ENCODE measurements at regions not wholly inside any gene's neighbourhood (a gene's known extent, or its start where the extent isn't known, plus 50 kb on each side); places are given as distances from the start of the nearest gene placed in this dataset.

DNA sequence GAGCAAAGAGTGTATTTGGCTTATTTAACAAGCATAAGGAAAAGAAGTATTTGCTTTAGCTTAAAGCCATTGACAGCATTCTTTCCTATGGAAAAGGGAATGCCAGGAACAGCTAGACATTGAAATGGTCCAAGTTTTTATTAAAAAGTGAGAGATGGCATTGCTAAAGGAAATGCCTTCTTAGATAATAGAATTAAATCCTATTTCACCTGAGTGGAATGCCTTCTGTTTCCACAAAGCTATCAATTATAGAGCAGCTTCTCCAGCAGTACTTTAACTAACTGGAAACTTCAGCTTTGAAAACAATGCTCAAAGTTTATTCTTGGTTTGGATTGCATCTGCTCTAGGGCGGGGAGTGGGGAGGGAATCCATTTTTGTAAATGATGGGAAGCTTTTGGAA is 85.1 kb upstream of the CNKSR3 start:
- Histone ChIP-seq H3K4me3 (ENCODE audit: control insufficient read depth in 2 of 3, extremely low read depth in 1 of 3, insufficient read depth in 2 of 3, low read depth in 1 of 3, low read length in 3 of 3) (no peak overlapping the region), H2AFZ (ENCODE audit: control insufficient read depth, low read length) (no peak overlapping the region), H4K20me1 (ENCODE audit: control insufficient read depth, extremely low read depth, insufficient read depth, low read length) (no peaks in the 10 kb centered on the region), H3K36me3 (ENCODE audit: control insufficient read depth in 2 of 2, extremely low read depth in 1 of 2, insufficient read depth in 2 of 2, low read length in 2 of 2) (no peaks in the 10 kb centered on the region), H3K9ac (ENCODE audit: control insufficient read depth, extremely low read depth, insufficient read depth, low read length) (no peak overlapping the region), H3K79me2 (ENCODE audit: control insufficient read depth, insufficient read depth, low read length) (no peaks in the 10 kb centered on the region), H3K27me3 (ENCODE audit: control insufficient read depth, extremely low read depth, insufficient read depth, low read length) (no peaks in the 10 kb centered on the region), H3K4me2 (ENCODE audit: control insufficient read depth, extremely low read depth, insufficient read depth, low read depth, low read length) (no peak overlapping the region), H3K27ac (ENCODE audit: control insufficient read depth, insufficient read depth, low read length) (no peak overlapping the region), H3K9me1 (ENCODE audit: control insufficient read depth, extremely low read depth, insufficient read depth, low read length) (no peaks in the 10 kb centered on the region), H3K9me3 (ENCODE audit: control insufficient read depth, low read depth, low read length) (no peaks in the 10 kb centered on the region), H3K4me1 (ENCODE audit: control insufficient read depth, extremely low read depth, insufficient read depth, low read length) (no peaks in the 10 kb centered on the region)
- dilution Hi-C loops (cut with MboI; ENCODE audit: extremely low pct_ligation_motif_present, low sequenced_read_pairs): no loop called here
- no peak for FAIRE-seq
- no peak for TF ChIP-seq EZH2 (IDR thresholded peaks at IDR 0.05; ENCODE audit: low read length)
- TF ChIP-seq, protein P1, sequence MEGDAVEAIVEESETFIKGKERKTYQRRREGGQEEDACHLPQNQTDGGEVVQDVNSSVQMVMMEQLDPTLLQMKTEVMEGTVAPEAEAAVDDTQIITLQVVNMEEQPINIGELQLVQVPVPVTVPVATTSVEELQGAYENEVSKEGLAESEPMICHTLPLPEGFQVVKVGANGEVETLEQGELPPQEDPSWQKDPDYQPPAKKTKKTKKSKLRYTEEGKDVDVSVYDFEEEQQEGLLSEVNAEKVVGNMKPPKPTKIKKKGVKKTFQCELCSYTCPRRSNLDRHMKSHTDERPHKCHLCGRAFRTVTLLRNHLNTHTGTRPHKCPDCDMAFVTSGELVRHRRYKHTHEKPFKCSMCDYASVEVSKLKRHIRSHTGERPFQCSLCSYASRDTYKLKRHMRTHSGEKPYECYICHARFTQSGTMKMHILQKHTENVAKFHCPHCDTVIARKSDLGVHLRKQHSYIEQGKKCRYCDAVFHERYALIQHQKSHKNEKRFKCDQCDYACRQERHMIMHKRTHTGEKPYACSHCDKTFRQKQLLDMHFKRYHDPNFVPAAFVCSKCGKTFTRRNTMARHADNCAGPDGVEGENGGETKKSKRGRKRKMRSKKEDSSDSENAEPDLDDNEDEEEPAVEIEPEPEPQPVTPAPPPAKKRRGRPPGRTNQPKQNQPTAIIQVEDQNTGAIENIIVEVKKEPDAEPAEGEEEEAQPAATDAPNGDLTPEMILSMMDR (optimal IDR thresholded peaks at IDR 0.05 in 1 of 3, IDR thresholded peaks at IDR 0.05 in 1 of 3, conservative IDR thresholded peaks at IDR 0.05 in 1 of 3; ENCODE audit: extremely low read depth in 1 of 3, insufficient read depth in 2 of 3, low read length in 3 of 3): no peak
- no peak for DNase-seq (ENCODE audit: low read depth, low spot score)

DNA sequence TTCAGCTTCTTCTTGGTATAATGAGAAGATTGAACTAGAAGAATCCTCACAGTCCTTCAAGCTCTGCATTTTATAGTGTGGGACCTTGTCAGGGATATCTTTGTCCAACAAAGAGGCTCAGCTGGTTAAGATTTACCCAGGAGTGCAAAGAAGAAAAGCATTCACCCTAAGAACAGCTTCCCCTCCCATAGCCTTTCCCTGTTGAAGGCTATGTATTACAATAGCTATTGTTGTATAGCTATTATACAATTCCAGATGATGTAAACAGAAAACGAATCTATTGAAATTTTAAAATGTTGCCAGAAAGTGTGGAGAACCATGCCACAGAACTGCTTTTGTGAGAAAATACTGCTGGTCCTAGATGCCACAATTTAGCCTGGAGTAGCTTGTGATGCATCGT is 85.5 kb upstream of the CNKSR3 start:
- no peak overlapping the region for H3K27ac ChIP-seq (ENCODE audit: control insufficient read depth, insufficient read depth, low read length)
- no peaks in the 10 kb centered on the region for H3K9me1 ChIP-seq (ENCODE audit: control insufficient read depth, extremely low read depth, insufficient read depth, low read length)
- no peaks in the 10 kb centered on the region for H4K20me1 ChIP-seq (ENCODE audit: control insufficient read depth, extremely low read depth, insufficient read depth, low read length)
- no peaks in the 10 kb centered on the region for H3K9me3 ChIP-seq (ENCODE audit: control insufficient read depth, low read depth, low read length)
- H3K4me3 ChIP-seq (ENCODE audit: control insufficient read depth in 2 of 3, extremely low read depth in 1 of 3, insufficient read depth in 2 of 3, low read depth in 1 of 3, low read length in 3 of 3): no peak overlapping the region
- H3K9ac ChIP-seq (ENCODE audit: control insufficient read depth, extremely low read depth, insufficient read depth, low read length): no peak overlapping the region
- no peaks in the 10 kb centered on the region for H3K36me3 ChIP-seq (ENCODE audit: control insufficient read depth in 2 of 2, extremely low read depth in 1 of 2, insufficient read depth in 2 of 2, low read length in 2 of 2)
- no peak for DNase-seq (ENCODE audit: low read depth, low spot score)
- TF ChIP-seq, protein P1 (optimal IDR thresholded peaks at IDR 0.05 in 1 of 3, IDR thresholded peaks at IDR 0.05 in 1 of 3, conservative IDR thresholded peaks at IDR 0.05 in 1 of 3; ENCODE audit: extremely low read depth in 1 of 3, insufficient read depth in 2 of 3, low read length in 3 of 3): no peak
- TF ChIP-seq EZH2 (IDR thresholded peaks at IDR 0.05; ENCODE audit: low read length): no peak
- no peaks in the 10 kb centered on the region for H3K4me1 ChIP-seq (ENCODE audit: control insufficient read depth, extremely low read depth, insufficient read depth, low read length)
- no peak overlapping the region for H3K4me2 ChIP-seq (ENCODE audit: control insufficient read depth, extremely low read depth, insufficient read depth, low read depth, low read length)
- H3K27me3 ChIP-seq (ENCODE audit: control insufficient read depth, extremely low read depth, insufficient read depth, low read length): no peaks in the 10 kb centered on the region
- no peaks in the 10 kb centered on the region for H3K79me2 ChIP-seq (ENCODE audit: control insufficient read depth, insufficient read depth, low read length)
- dilution Hi-C loops (cut with MboI; ENCODE audit: extremely low pct_ligation_motif_present, low sequenced_read_pairs): no loop called here
- no peak for FAIRE-seq
- H2AFZ ChIP-seq (ENCODE audit: control insufficient read depth, low read length): no peak overlapping the region
